Fibroblast of skin of left biceps (primary cell): ENCODE measurements at regions not wholly inside any gene's neighbourhood (a gene's known extent, or its start where the extent isn't known, plus 50 kb on each side); places are given as distances from the start of the nearest gene placed in this dataset.

Experiments used
- DNase-seq, 2 experiments: peaks; one replicate each; pipeline ENCODE4 v3.0.0-alpha.2; 2013; ENCODE audit warnings: low read depth in 2 of 2

DNA sequence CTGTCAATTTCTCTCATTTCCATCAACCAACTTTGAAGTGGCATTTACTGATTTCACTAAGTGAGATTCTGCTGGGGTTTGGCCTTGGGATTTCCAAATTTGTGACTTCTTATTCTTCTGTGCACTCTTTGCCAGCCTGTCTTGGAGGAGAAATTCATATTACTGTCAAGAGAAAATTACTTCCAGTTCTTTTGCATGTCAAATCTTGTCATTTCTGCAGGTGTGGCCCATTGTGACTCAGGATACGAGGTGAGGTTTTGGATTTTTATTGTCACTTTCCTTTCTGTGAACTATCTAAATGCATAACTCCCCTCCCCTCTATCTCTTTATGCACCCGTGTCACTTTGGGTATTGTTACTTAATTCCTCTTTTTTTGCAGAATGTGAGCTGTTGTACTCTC, 102.6 kb upstream of the GUCY1A1 start:
- no peak for DNase-seq

DNA sequence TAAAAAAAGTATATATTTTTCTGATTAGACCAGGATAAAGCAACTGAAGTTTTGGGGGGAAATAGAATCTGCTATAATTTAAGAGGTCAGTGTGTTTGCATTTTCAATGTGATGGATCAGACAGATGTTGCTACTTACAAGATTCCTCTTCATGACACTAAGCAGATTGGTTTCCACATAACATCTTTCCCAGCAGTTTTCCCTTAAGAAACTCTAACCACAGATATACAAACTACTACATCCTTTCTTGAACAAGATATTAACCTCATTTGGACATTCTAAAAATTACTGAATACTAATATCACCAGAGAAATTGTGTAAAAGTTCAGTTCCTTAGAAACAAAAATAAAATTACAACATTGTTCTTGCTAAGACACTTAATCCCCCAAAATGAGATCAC, 106.7 kb upstream of the GUCY1A1 start:
- no peak for DNase-seq

GRCh38 chr4:155552180-155552579, 114.5 kb upstream of the GUCY1A1 start:
- no peak for DNase-seq

- DNase-seq = peak in 1 of 2 experiments; percentile 33
Measured at GRCh38 chr4:155548173-155548572, 118.5 kb upstream of the GUCY1A1 start.

GRCh38 chr4:155546451-155546850, 120.2 kb upstream of the GUCY1A1 start:
- DNase-seq = no peak

- no peak for DNase-seq
Measured at GRCh38 chr4:155545456-155545855, 121.2 kb upstream of the GUCY1A1 start.

GRCh38 chr4:155544547-155544946, 122.1 kb upstream of the GUCY1A1 start:
- DNase-seq = no peak

DNA sequence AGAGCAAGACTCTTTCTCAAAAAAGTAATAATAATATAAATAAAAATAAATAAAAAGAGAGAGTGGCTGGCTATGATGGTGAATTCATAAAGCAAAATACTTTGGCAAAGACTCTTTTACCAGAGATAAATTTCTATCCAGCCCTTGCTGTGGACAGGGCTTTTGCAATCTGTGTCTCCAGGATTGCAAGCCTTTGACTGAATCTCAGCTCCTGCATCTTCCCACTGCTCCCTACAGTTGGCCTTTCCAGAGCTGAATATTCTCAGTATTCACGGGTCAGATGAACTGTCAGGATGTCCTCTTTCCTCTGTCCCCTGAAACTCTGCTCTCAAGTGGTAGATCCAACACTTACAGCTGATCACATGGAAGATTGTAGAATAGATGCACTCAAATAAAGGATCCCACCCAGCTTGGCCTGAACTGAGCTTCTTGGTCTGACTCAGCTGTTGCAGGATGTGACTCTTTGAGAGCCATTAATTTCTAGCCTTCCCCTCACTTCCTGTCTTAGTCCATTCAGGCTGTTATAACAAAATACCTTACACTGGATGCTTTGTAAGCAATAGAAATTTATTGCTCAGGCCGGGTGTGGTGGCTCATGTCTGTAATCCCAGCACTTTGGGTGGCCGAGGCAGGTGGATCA, 123.4 kb upstream of the GUCY1A1 start:
- DNase-seq = peak in 1 of 2 experiments; percentile 24

GRCh38 chr4:155542415-155542814, 124.2 kb upstream of the GUCY1A1 start:
- DNase-seq = no peak

DNA sequence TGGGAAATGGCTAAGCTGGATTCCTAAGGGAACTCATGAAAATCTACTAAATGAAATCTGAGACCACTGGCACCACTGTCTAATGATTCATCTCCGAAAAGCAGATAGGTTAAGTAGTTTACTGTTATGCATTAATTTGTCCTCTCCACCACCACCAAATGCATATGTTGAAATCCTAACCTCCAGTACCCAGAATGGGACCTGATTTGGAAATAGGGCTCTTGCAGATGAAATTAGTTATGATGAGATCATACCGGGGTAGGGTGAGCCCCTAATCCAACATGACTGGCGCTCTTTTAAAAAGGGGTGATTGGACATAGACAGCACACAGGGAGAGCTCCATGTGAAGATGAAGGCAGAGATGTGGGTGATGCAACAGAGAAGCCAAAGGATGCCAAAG, 124.9 kb upstream of the GUCY1A1 start:
- no peak for DNase-seq

GRCh38 chr4:155540698-155541097, 126.0 kb upstream of the GUCY1A1 start:
- DNase-seq = no peak

GRCh38 chr4:155539746-155540145, 126.9 kb upstream of the GUCY1A1 start:
- no peak for DNase-seq

DNA sequence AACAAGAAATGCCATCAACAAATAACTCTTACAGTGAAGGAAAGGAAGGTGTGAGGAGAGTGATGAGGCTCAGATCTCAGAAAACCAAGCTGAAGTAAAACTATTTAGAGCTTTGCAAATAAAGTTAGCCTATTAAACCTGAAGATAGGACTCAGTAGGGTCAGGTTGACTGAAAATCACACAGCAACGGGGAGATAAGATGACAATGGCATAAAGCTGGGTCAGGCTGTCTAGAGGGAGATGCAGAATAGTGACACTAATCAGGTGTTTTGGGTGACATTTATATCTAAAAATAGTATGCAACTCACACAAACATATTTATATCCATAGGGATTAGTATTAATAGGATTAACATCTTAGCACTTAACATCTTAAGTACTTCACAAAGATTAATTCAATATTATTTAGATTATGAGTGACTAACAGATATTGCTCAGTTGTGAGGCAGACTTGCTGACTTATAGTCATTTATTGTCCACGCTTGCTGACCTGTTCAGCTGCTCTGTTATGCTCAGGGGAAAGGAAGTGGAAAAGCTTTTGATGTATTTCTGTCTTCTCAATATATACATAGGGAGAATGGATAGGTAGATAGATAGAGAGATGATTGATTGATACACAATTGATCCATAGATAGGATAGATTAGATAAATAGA, 130.7 kb upstream of the GUCY1A1 start:
- DNase-seq = no peak

GRCh38 chr4:155532373-155533085, 134.1 kb upstream of the GUCY1A1 start:
- DNase-seq = no peak

DNA sequence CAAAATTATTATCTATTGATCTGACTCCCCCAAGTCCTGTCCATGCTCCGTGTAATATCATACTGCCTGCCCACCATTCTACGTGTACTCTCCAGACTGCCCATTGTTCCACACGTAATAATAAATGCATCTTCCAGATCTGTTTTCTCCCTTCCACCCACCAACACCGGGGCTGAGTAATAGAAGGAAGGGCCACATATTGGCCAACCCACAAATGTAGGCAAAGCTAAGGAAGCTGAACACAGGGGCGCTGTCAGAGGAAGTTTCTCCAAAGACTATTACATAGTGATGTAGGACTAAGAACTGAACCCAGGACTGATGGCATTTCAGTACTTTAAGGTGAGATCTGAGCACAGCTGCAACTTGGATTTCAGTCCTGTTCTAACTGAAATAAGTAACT, 135.8 kb upstream of the GUCY1A1 start:
- DNase-seq = no peak

- DNase-seq = no peak
Measured at GRCh38 chr4:155530290-155530689, 136.4 kb upstream of the GUCY1A1 start.

GRCh38 chr4:155529716-155530115, 136.9 kb upstream of the GUCY1A1 start:
- DNase-seq = no peak

GRCh38 chr4:155529272-155529671, 137.4 kb upstream of the GUCY1A1 start:
- no peak for DNase-seq

- no peak for DNase-seq
Measured at GRCh38 chr4:155526452-155527169, 140.0 kb upstream of the GUCY1A1 start.

- no peak for DNase-seq
Measured at GRCh38 chr4:155524926-155525455, 141.7 kb upstream of the GUCY1A1 start.

GRCh38 chr4:155523358-155523757, 143.3 kb upstream of the GUCY1A1 start:
- DNase-seq = no peak

GRCh38 chr4:155522201-155522600, 144.4 kb upstream of the GUCY1A1 start:
- no peak for DNase-seq
